SH-SY5Y (cell line): ENCODE measurements at regions not wholly inside any gene's neighbourhood (a gene's known extent, or its start where the extent isn't known, plus 50 kb on each side); places are given as distances from the start of the nearest gene placed in this dataset.

Experiments used
- GATA2 ChIP-seq: IDR thresholded peaks from 2 replicates; pipeline ENCODE4 v1.6.1; 2011; ENCODE audit warnings: mild to moderate bottlenecking, low read depth, low read length
- GATA3 ChIP-seq: IDR thresholded peaks from 2 replicates; pipeline ENCODE4 v1.6.1; 2011; ENCODE audit warnings: low read depth, mild to moderate bottlenecking, low read length, moderate library complexity

DNA sequence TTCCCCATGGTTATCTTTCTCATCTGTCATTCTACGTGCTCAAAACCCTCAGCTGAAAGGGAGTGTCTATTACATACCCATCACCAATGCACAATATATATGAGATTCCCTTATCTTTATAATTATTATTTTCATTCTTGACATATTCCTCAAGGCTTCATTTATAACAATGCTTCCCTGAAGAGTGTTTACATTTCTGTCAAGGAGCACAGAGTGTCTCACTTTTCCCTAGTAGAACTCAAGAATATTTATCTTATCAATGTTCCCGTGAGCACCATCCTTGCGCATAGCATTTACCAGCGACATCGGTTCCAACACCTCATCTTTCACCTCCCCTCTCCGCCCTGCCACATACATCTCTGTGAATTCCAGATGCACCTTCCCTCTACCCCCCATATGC is 250.6 kb downstream of the PLA2G4A start:
- TF ChIP-seq GATA3 (no peak), GATA2 (no peak)
